Astrocyte (in vitro differentiated cells and primary cell): ENCODE measurements at regions not wholly inside any gene's neighbourhood (a gene's known extent, or its start where the extent isn't known, plus 50 kb on each side); places are given as distances from the start of the nearest gene placed in this dataset.

Experiments used
- CTCF ChIP-seq: IDR thresholded peaks from 2 replicates; pipeline ENCODE4 v1.5.1; 2011; ENCODE audit warnings: low read depth, mild to moderate bottlenecking, inconsistent platforms, low read length, moderate library complexity; ENCODE audit not compliant: insufficient read depth
- EZH2 ChIP-seq: IDR thresholded peaks from 2 replicates; pipeline ENCODE4 v1.6.1; 2012; ENCODE audit warnings: mild to moderate bottlenecking, low read length, inconsistent platforms; ENCODE audit not compliant: insufficient read depth

- TF ChIP-seq CTCF (no peak), EZH2 (no peak)
These were observed 354.0 kb downstream of the ARL4A start for GRCh38 chr7:13041368-13041988.
